ENCODE measurements at regions not wholly inside any gene's neighbourhood (a gene's known extent, or its start where the extent isn't known, plus 50 kb on each side); places are given as distances from the start of the nearest gene placed in this dataset.

DNA sequence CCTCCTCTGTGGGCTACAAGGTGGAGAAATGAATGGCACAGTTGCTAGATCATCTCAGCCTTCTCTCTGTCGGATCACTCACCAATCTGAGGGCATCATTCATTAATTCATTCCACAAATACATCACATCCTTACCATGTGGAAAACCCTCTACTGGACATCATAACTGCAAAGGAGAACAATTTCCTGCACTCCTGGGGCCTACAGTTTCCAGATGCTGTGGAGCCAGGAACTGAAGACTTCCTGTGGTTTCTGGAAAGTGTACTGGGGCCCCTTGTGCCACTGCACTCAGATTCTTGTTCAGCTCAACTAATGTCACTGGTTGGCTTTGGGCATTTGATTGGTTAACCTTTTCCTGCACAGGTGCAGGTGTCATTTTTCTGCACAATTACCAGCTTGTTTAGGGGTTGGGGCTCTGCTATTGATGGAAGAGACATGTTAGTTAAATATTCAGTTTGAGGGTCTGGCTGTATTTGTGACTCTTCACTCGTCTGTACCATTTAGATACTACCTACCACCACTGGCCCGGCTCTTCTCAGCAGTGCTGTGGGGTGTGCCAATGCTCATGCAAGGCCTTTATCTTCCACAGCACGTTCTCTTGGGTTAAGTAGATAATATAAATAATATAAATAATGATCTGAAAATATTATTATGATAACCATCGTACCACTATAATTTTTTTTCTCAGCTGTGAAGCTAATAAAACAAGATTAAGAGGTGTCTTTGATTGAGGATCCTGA is 427.3 kb downstream of the TSN start:
- TF ChIP-seq, protein P1, sequence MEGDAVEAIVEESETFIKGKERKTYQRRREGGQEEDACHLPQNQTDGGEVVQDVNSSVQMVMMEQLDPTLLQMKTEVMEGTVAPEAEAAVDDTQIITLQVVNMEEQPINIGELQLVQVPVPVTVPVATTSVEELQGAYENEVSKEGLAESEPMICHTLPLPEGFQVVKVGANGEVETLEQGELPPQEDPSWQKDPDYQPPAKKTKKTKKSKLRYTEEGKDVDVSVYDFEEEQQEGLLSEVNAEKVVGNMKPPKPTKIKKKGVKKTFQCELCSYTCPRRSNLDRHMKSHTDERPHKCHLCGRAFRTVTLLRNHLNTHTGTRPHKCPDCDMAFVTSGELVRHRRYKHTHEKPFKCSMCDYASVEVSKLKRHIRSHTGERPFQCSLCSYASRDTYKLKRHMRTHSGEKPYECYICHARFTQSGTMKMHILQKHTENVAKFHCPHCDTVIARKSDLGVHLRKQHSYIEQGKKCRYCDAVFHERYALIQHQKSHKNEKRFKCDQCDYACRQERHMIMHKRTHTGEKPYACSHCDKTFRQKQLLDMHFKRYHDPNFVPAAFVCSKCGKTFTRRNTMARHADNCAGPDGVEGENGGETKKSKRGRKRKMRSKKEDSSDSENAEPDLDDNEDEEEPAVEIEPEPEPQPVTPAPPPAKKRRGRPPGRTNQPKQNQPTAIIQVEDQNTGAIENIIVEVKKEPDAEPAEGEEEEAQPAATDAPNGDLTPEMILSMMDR (IDR thresholded peaks at IDR 0.05), result no peak

DNA sequence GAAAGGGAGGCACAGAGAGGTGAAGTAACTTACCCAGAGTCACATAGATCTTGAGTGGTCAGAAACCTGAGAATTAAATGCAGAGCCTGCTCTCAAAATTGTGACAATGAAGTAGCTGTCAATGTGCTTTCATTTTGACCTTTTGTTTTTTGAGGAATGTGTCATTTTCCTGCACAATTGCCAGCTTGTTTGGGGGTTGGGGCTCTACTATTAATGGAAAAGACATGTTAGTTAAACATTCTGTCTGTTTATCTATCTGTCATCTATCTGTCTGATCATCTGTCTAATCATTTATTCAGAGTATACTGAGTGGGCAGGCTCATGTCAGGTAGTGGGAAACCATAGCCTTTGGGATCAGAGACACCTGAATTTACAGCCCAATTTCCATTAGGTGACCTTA is 428.4 kb downstream of the TSN start:
- H3K4me3 Mint-ChIP-seq (ENCODE audit: unreplicated experiment), result no peak overlapping the region
- no peaks in the 10 kb centered on the region for H3K4me1 Mint-ChIP-seq (ENCODE audit: low read depth)
- H3K27me3 Mint-ChIP-seq (ENCODE audit: low read depth), result no peaks in the 10 kb centered on the region
- no peak overlapping the region for H3K27ac Mint-ChIP-seq (ENCODE audit: unreplicated experiment)
- TF ChIP-seq, protein P1 (IDR thresholded peaks at IDR 0.05), result no peak
- no peaks in the 10 kb centered on the region for H3K36me3 Mint-ChIP-seq (ENCODE audit: low read depth)
- peaks cover 17% of the 10 kb centered on the region for H3K9me3 Mint-ChIP-seq (ENCODE audit: low read depth)
- DNase-seq (ENCODE audit: low spot score), result no peak

More for the DNA sequence above, 427.3 kb downstream of the TSN start:
- no peak overlapping the region for H3K27ac Mint-ChIP-seq (ENCODE audit: unreplicated experiment)
- H3K9me3 Mint-ChIP-seq (ENCODE audit: low read depth), result peaks cover 17% of the 10 kb centered on the region
- H3K4me1 Mint-ChIP-seq (ENCODE audit: low read depth), result no peaks in the 10 kb centered on the region
- H3K36me3 Mint-ChIP-seq (ENCODE audit: low read depth), result no peaks in the 10 kb centered on the region
- H3K27me3 Mint-ChIP-seq (ENCODE audit: low read depth), result no peaks in the 10 kb centered on the region
- DNase-seq (ENCODE audit: low spot score), result no peak
- no peak overlapping the region for H3K4me3 Mint-ChIP-seq (ENCODE audit: unreplicated experiment)

DNA sequence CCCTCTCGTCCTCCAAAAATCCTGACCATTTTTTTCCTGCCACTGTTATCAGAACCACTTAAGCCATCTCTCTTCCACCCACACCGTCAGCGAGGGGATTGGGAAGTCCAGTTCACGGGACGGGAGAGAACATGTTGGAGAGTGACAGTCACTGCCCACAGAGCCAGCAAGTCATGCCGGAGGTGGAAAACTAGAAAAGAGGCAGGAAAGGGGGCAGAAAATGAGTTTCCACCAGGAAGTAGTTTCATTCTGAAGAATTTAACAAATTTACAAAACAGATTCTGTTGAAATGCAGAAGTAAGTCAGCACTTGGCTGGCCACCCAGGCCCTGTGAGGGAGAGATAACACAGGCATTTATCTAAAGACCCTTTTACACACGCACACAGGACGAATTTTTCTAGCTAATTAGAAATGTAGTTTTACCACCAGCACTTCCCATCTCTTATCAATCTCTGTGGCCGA is 431.3 kb downstream of the TSN start:
- no peaks in the 10 kb centered on the region for H3K9me3 Mint-ChIP-seq (ENCODE audit: low read depth)
- no peak for DNase-seq (ENCODE audit: low spot score)
- no peaks in the 10 kb centered on the region for H3K4me1 Mint-ChIP-seq (ENCODE audit: low read depth)
- peaks cover 2% of the 10 kb centered on the region for H3K27me3 Mint-ChIP-seq (ENCODE audit: low read depth)
- no peak overlapping the region for H3K4me3 Mint-ChIP-seq (ENCODE audit: unreplicated experiment)
- H3K36me3 Mint-ChIP-seq (ENCODE audit: low read depth), result no peaks in the 10 kb centered on the region
- TF ChIP-seq, protein P1 (IDR thresholded peaks at IDR 0.05), result no peak
- H3K27ac Mint-ChIP-seq (ENCODE audit: unreplicated experiment), result no peak overlapping the region

DNA sequence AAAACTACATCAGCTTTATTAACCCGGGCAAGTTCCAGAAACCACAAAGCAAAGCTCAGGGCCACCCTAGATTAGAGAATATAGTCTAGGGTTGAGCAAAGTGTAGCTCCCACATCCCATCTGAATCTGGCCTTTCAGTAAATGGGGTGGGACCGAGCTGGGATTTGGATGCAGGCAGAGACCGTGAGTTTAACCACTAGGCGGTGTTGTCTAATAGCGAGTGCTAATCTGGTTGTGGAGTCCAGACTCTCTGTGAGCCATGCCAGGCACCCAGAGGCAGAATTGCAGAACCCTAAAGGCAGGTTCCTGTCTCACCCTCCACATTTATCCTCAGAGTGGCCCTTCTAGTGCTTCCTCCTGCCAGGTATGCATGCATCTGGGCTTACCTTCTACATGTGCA is 435.9 kb downstream of the TSN start:
- no peak for DNase-seq (ENCODE audit: low spot score)
- TF ChIP-seq, protein P1 (IDR thresholded peaks at IDR 0.05), result peak; percentile 73
- no peaks in the 10 kb centered on the region for H3K4me1 Mint-ChIP-seq (ENCODE audit: low read depth)
- H3K27ac Mint-ChIP-seq (ENCODE audit: unreplicated experiment), result no peak overlapping the region
- H3K27me3 Mint-ChIP-seq (ENCODE audit: low read depth), result peaks cover 4% of the 10 kb centered on the region
- no peak overlapping the region for H3K4me3 Mint-ChIP-seq (ENCODE audit: unreplicated experiment)
- no peaks in the 10 kb centered on the region for H3K36me3 Mint-ChIP-seq (ENCODE audit: low read depth)
- peaks cover 4% of the 10 kb centered on the region for H3K9me3 Mint-ChIP-seq (ENCODE audit: low read depth)

DNA sequence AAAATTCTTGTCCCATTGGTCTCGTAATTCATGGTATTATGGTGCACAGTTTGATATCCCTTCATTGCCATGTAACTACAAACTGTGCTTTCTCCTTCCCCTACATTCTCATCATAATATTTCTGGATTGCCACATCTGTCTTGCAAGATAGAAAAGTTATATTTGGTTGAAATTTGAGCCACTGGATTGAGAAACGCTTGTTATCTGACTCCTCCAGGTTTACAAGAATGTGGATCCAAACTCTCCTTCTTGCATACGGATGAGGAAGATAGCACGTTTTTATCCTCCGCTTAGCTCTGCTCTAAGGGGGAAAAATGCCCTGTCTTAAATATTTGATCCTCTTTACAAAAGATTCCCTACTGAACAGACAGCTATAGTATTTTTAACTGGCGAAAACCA is 438.2 kb downstream of the TSN start:
- Mint-ChIP-seq H3K9me3 (ENCODE audit: low read depth) (peaks cover 4% of the 10 kb centered on the region), H3K4me3 (ENCODE audit: unreplicated experiment) (no peak overlapping the region), H3K27me3 (ENCODE audit: low read depth) (peaks cover 11% of the 10 kb centered on the region), H3K27ac (ENCODE audit: unreplicated experiment) (no peak overlapping the region), H3K36me3 (ENCODE audit: low read depth) (no peaks in the 10 kb centered on the region), H3K4me1 (ENCODE audit: low read depth) (no peaks in the 10 kb centered on the region)
- no peak for DNase-seq (ENCODE audit: low spot score)
- TF ChIP-seq, protein P1 (IDR thresholded peaks at IDR 0.05), result no peak

Data from chondrocyte (in vitro differentiated cells).